ENCODE measurements at regions not wholly inside any gene's neighbourhood (a gene's known extent, or its start where the extent isn't known, plus 50 kb on each side); places are given as distances from the start of the nearest gene placed in this dataset.

- no CpG with 5 or more reads among the region's 3 CpGs for WGBS (ENCODE audit: extremely low coverage, insufficient read length, low lambda C conversion rate)
- peaks cover 8 to 10% of the 10 kb centered on the region in 2 experiments for H3K4me1 Mint-ChIP-seq
- DNase-seq, result no peak
- Histone ChIP-seq H3K14ac (ENCODE audit: insufficient read depth, low read length) (no peak overlapping the region), H3K79me2 (ENCODE audit: insufficient read depth, low read length) (no peaks in the 10 kb centered on the region), H3K27ac (ENCODE audit: insufficient read length, low read depth, low read length) (no peak overlapping the region), H3K4me1 (ENCODE audit: insufficient read depth, low read length) (no peaks in the 10 kb centered on the region), H2BK120ac (ENCODE audit: low read depth, low read length, poor library complexity, severe bottlenecking) (no peak overlapping the region), H3K9me3 (ENCODE audit: control insufficient read depth, low read depth, low read length) (no peaks in the 10 kb centered on the region), H4K20me1 (ENCODE audit: control insufficient read depth, insufficient read depth, insufficient read length) (no peaks in the 10 kb centered on the region), H3K23me2 (ENCODE audit: insufficient read length, low read depth, low read length, poor library complexity, severe bottlenecking) (no peaks in the 10 kb centered on the region), H3K23ac (ENCODE audit: insufficient read length, low read depth, low read length) (no peak overlapping the region), H3K4ac (ENCODE audit: low read depth, low read length) (no peak overlapping the region), H3K9ac (ENCODE audit: extremely low read depth, insufficient read length, low read length) (no peak overlapping the region), H2BK12ac (ENCODE audit: insufficient read length, low read depth, low read length) (no peak overlapping the region), H3K4me2 (ENCODE audit: insufficient read depth, insufficient read length, low read length) (no peak overlapping the region), H2BK5ac (ENCODE audit: insufficient read length, low read length) (no peak overlapping the region), H4K5ac (ENCODE audit: insufficient read length, low read depth, low read length) (no peak overlapping the region), H2AFZ (ENCODE audit: low read length) (no peak overlapping the region), H4K8ac (replicated peaks; ENCODE audit: insufficient read length, low read depth, low read length) (no peak overlapping the region), H2BK15ac (ENCODE audit: low read depth, low read length) (no peak overlapping the region), H3K18ac (ENCODE audit: insufficient read length, low read depth, low read length) (no peak overlapping the region), H2BK20ac (ENCODE audit: low read depth, low read length, poor library complexity, severe bottlenecking) (no peak overlapping the region), H3K27me3 (ENCODE audit: insufficient read depth, low read length) (no peaks in the 10 kb centered on the region), H3K79me1 (ENCODE audit: insufficient read depth, low read depth, low read length, poor library complexity, severe bottlenecking) (no peaks in the 10 kb centered on the region), H3K56ac (ENCODE audit: insufficient read length, low read depth, low read length) (no peak overlapping the region), H2AK5ac (ENCODE audit: insufficient read length, low read length) (no peak overlapping the region), H4K91ac (ENCODE audit: insufficient read length, low read depth, low read length) (no peak overlapping the region), H3T11ph (ENCODE audit: low read length) (no peak overlapping the region)
- no peak for TF ChIP-seq CTCF (conservative IDR thresholded peaks at IDR 0.05)
- H3K4me3 Mint-ChIP-seq, result no peak overlapping the region
- H3K27me3 Mint-ChIP-seq (ENCODE audit: low read depth), result peaks cover 40% of the 10 kb centered on the region
- H3K36me3 Mint-ChIP-seq (ENCODE audit: insufficient read depth in 1 of 3, low read depth in 3 of 3), result no peaks in the 10 kb centered on the region
- no peak overlapping the region for H3K27ac Mint-ChIP-seq
- H3K9me3 Mint-ChIP-seq, result no peaks in the 10 kb centered on the region
Measured at GRCh38 chr9:38299856-38300255, 92.6 kb upstream of the ALDH1B1 start.

All from H9 (cell line).